Esophagus muscularis mucosa (tissue), 4 donors: ENCODE measurements at regions not wholly inside any gene's neighbourhood (a gene's known extent, or its start where the extent isn't known, plus 50 kb on each side); places are given as distances from the start of the nearest gene placed in this dataset.

ENCODE experiments used
- EP300 ChIP-seq: sonication (generic); formaldehyde crosslinking; IDR thresholded peaks from one replicate; pipeline ENCODE4 v1.6.1; 2017; ENCODE audit warnings: antibody characterized with exemption
- POLR2A ChIP-seq: fragments of 450-650 bp; IDR thresholded peaks from one replicate; pipeline ENCODE4 v1.6.1; 2017; ENCODE audit warnings: antibody characterized with exemption, moderate library complexity, mild to moderate bottlenecking, low read depth
- POLR2AphosphoS5 ChIP-seq, 2 donors: sonication (generic); formaldehyde crosslinking; IDR thresholded peaks; one replicate each; pipeline ENCODE4 v1.6.1; 2017; ENCODE audit warnings: antibody characterized with exemption in 2 of 2
- TF ChIP-seq, protein P1 (sequence below), 3 experiments: fragments of 200-600 bp in 2 of 3; fragments of 450-650 bp in 1 of 3; sonication (generic) in 2 of 3; IDR thresholded peaks; one replicate each; pipeline ENCODE4 v1.5.1; 2017 to 2019; ENCODE audit warnings: antibody characterized with exemption in 3 of 3, mild to moderate bottlenecking in 2 of 3, moderate library complexity in 1 of 3

DNA sequence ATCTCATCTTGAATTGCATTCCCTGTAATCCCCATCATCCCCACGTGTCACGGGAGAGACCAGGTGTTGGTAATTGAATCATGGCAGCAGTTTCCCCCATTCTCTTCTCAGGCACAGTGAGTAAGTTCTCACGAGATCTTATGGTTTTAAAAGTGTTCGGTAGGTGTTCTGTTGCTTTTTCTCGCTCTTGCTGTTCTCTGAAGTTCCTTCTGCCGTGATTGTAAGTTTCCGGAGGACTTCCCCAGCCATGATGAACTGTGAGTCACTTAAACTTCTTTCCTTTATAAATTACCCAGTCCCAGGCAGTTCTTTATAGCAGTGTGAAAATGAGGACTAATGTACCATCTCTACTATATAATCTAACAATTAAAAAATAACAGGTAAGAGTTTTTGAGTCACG lies 409.9 kb upstream of the NRXN1 start:
- TF ChIP-seq, protein P1, sequence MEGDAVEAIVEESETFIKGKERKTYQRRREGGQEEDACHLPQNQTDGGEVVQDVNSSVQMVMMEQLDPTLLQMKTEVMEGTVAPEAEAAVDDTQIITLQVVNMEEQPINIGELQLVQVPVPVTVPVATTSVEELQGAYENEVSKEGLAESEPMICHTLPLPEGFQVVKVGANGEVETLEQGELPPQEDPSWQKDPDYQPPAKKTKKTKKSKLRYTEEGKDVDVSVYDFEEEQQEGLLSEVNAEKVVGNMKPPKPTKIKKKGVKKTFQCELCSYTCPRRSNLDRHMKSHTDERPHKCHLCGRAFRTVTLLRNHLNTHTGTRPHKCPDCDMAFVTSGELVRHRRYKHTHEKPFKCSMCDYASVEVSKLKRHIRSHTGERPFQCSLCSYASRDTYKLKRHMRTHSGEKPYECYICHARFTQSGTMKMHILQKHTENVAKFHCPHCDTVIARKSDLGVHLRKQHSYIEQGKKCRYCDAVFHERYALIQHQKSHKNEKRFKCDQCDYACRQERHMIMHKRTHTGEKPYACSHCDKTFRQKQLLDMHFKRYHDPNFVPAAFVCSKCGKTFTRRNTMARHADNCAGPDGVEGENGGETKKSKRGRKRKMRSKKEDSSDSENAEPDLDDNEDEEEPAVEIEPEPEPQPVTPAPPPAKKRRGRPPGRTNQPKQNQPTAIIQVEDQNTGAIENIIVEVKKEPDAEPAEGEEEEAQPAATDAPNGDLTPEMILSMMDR (IDR thresholded peaks at IDR 0.05), result no peak
- TF ChIP-seq POLR2AphosphoS5 (IDR thresholded peaks at IDR 0.05) (no peak), EP300 (no peak), POLR2A (no peak)
